ELR (cell line): ENCODE measurements at regions not wholly inside any gene's neighbourhood (a gene's known extent, or its start where the extent isn't known, plus 50 kb on each side); places are given as distances from the start of the nearest gene placed in this dataset.
"Not testable (repeated sequence)": the region's sequence is repeated elsewhere in the genome, so short reads cannot be mapped to it uniquely, and the experiment has no call there.

Experiments
- DNase-seq: peaks from one replicate; pipeline ENCODE4 v3.0.0-alpha.2; 2015; ENCODE audit warnings: low read depth

DNA sequence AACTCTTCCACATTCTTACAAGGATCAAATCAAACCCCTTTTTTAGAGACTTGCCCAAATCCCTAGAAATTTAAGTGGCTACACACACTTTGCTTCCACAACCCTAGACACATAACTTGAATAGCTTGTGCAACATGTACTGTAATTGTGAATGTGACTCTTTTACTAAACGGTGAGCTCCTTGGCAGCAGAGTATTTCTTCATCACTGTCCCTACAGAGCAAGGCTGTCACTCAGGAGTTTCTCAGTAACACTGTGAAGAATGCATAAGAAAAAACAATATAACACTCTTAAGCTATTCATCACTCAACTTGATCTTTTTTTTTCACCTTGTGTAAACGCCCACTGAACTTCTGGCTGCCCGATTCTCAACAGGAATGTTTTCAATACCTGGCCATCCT, 53.8 kb upstream of the ADAMTS18 start:
- no peak for DNase-seq

DNA sequence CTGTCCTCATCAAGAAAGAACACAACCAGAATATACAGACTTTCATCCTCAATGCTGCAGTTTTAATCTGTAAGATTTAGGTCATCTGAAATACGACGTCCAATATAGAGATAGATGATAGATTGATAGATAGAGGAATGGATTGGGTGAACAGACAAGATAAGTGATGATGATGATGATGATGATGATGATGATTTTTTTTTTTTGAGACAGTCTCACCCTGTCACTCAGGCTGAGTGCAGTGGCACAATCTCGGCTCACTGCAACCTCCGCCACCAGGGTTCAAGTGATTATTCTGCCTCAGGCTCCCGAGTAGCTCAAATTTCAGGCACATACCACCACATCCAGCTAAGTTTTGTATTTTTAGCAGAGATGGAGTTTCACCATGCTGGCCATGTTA, 56.3 kb upstream of the ADAMTS18 start:
- no peak for DNase-seq

DNA sequence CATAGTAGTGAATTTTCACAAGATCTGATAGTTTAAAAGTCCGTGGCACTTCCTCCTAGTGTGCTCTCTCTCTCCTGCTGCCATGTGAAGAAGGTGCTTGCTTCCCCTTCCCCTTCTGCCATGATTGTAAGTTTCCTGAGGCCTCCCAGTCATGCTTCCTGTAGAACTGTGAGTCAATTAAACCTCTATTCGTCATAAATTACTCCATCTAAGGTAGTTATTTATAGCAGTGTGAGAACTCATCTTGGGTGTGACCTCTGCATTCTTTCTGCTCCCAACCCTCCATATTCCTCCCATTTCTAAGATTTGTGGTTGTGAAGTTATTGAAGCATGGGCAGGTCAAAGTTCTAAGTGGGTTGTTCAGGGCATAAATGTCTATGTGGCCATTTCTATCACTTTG, 62.1 kb upstream of the ADAMTS18 start:
- no peak for DNase-seq

DNA sequence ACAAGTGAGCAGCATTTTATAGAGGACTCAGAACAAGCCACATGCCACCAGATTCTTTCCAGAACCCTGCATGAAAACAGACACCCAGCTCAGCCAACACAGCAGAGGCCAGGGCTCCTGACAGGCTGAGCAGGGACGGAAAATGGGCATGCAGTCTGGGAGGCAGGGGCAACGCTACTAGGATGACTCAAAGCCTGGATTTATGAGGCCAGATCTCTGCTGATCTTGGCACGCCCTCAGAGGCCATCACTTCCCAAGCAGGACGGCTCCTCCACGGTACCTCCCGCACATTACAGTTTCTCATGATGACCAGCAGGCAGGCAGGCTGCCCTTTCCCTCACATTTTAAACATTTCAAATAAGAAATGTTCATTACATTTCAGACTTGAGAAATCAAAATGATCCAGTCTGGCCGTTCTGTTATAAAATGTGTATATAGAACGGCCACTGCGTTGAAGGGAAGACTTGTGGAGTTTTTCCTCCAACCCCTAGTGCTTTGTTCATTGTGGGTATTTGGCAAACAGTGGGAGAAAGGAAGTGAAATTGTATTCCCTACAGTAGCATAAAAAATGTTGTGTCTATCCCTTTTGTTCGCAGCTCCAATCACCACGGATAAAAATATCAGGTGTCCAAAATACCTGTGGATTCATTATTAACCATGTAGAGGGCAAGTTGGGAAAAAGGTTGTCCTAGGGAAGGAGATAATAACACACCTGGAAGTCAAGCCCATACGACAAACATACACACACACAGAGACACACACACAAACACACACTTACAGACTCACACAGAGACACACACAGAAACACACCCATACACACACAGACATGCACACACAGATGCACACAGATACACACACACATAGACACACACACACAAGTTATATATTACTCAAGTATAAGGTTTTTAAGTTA, 64.8 kb upstream of the ADAMTS18 start:
- DNase-seq, result no peak

DNA sequence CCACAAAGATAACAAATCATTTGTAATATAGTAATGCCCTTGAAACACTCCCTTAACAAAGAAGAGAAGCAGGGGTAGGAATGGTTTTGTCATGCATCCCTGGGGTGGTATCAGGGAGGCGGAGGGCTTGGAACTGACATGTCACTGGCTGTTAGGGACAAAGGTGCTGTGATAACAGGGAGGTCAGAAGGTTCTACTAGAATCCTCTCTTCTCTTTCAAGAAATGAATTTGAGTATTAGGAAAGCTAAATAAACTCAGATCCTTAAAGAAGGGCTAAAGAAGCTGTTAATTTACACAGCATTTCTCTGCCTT, 65.4 kb upstream of the ADAMTS18 start:
- DNase-seq, result no peak

DNA sequence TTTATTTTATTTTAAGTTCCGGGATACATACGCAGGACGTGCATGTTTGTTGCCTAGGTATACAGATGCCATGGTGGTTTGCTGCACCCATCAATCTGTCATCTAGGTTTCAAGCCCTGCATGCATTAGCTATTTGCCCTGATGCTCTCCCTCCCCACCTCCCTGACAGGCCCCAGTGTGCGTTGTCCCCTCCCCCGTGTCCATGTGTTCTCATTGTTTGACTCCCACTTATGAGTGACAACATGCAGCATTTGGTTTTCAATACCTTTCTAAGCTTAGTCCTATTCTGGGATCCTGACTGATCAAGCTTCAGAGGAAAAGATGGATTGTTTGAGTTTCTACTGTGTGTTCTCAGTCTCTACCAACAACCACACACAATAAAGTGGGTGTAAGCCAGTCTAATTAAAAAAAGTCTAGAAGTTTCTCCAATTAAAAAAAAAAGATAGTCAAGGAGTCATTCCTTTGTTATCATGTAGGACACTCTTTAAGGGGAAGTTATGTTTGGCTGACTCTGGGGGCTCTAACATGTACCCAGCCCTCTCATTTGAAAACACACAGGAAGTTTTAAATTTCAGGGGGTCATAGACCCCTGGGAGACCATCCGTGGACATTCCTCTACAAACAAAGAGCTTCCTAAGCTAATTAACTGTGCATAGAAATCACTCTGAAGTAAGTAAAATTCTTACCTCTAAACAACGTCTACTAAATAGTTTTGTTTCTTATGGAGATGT, 66.3 kb upstream of the ADAMTS18 start:
- no peak for DNase-seq

DNA sequence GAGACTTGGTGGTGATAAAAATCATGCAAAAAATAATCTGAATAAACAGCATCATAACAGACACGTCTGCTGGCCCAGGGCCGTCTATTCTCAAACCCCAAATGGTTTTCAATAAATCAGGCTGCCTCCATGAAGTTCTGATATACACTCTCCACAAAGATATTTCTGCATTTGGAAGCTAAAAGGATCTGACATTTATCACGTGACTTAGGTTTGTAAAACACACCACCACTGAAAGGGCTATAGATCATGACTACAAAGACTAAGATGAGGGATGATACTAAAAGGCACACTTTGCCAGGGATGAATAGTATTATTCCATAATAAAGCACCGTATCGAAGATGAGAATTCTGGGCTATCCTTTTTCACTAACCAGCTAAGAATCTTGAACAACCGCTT, 67.6 kb upstream of the ADAMTS18 start:
- no peak for DNase-seq

DNA sequence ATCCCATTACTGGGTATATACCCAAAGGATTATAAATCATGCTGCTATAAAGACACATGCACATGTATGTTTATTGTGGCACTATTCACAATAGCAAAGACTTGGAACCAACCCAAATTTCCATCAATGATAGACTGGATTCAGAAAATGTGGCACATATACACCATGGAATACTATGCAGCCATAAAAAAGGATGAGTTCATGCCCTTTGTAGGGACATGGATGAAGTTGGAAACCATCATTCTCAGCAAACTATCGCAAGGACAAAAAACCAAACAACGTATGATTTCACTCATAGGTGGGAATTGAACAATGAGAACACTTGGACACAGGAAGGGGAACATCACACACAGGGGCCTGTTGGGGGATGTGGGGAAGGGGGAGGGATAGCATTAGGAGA, 71.7 kb upstream of the ADAMTS18 start:
- DNase-seq, result not testable (repeated sequence)

DNA sequence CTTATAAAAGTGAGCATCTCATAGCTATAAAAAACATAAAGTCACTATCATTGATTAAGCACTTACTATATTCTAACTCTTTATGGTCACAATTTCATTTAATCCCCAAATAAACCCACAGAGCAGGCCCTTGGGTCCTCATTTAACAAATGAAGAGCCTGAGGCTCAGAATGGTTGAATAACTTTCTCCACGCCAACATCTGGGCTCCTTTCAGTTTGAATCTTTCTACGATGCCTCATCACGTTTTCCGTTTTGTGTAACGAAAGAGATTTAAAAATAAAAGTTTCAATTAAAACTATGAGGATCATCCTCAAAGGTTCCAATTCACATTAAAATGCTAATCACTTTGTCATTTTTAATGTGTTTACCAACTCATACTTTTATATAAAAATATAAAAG, 74.2 kb upstream of the ADAMTS18 start:
- no peak for DNase-seq

DNA sequence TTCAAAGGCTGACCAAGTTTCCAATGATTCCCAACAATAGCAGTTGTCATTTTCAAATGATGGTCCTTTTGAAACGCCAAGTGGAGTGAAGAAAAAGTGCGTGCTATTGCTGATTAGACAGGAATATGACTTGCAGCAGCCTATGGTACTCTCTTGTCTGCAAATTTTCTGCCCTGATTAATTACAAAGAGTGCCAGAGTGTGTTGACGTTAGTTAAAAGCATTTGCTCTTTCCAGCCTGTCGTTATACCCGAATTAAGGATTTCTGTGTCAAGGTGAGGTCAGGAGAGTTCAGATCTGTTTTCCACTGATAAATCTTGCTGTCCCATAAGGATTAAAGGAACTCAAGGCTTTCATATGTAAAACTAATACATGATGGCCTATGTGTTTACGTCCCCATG, 75.0 kb upstream of the ADAMTS18 start:
- no peak for DNase-seq

DNA sequence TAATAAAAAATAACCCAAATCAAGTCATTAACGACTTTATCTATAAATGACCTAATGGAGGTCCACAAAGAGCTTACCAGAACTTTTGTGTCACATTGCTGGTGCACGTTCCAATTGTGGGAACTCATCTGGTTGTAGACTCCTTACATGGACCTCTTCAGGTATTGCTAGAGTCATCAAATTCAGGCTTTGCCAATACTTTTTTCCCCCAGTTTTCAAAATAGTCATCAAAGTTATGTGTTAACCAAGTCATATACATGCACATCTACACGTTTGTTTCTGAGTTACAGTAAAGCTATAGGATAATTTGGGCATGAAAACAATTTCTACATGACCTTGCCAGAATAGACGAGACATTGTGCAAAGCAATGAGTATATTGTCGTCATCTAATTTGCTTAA, 76.2 kb upstream of the ADAMTS18 start:
- DNase-seq, result no peak

DNA sequence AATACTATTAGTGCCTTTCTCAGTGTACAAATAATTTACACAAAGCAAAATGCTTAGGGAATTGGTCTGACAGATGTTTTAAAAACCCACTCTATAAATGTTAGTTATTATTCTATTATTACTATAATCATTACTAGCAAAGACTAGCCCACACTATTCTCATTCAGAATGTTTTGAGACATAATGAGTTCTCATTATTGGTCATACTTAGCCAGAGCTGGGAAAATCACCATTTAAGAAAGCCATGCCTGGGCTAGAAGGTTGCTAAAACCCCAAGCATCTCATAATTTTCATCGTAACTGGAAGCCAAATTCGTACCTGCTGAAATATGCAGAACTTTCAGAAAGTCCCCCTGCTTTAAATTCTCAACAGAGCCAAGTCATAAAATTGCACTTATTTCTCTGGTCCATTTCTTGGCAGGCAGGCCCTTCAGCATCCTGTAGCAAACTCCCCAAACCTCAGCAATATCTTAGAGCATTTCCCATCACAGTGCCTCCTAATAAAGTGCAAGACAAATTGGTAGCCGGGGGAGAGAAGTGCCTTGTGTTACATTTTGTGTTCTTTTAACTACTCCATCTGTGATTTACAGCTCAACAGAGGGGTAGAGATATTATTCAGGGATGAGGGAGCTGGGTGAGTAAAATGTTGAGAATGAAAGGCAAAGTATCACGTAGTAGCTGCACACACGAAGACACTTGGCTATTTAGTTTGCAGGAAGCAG, 79.8 kb upstream of the ADAMTS18 start:
- DNase-seq, result no peak

DNA sequence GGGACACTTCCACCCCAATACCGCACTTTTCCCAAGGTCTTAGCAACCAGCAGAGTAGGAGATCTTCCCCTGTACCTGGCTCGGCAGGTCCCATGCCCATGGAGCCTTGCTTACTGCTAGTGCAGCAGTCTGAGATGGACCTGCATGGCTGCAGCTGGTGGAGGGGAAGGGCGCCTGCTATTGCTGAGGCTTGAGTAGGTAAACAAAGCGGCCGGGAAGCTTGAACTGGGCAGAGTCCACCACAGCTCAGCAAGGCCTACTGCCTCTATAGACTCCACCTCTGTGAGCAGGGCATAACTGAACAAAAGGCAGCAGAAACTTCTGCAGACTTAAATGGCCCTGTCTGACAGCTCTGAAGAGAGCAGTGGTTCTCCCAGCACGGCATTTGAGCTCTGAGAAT, 90.4 kb upstream of the ADAMTS18 start:
- not testable (repeated sequence) for DNase-seq

DNA sequence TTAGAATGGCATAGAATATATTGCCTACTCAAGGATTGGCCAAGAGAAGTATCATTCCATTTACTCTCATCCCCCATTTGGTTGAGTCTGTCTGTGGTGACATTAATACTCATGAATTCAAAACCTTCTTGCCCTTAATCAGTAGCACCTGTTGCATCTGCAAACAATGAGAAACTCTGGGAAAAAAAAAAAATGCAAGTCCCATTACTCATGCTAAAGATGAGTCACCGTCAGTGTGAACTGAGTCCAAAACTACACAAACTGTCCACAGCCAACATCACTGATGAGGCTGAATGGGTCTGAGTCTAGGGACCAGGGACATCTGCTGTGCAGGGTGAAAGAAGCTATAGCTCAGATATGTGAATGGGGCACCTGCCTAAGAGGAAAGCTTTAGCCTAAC, 96.9 kb upstream of the ADAMTS18 start:
- peak; percentile 29 for DNase-seq

DNA sequence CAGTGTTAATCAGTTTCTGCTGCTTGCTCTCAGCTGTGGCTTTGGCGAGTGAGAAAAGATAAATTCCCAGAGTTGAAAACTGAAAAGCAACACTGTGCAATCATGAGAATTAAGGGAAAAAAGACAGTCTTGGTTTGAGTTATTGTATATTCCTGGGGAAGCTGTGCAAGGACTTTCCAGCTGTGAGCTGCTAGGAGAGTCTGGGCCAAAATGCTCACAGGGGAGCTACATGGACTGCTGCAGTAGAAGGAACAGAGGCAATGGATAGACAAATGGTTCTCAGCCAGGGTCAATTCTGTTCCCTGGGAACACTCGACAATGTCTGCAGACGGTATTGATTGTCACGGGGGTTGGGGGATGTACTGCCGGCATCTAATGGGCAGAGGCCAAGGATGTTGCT, 102.0 kb upstream of the ADAMTS18 start:
- DNase-seq, result no peak

DNA sequence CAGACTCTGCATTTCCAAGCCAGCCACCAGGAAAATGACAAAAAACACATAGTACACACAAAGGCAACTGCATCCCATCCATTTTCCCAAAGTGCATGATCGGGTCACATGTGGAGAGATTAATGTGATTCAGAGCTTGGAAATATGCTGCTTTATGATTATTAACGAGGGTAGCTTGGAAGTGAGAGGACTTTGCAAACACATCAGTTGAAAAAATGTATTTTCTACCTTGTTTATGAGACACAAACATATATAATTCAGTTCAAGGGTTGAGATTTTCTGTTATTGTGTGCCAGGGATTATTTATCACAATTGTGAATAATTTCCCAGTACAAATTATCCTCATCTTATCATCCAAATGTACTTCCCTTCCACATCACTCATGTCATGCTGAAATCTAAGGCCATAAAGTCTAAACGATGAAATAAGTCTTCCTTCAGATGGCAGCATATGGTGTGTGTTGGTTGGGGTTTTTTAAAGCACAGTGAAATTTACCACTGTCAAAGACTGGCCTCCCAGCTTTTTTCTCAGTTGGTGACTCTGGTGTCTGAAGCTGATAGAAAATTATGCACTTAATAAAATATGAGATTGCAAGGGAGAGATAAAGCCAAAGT, 104.7 kb upstream of the ADAMTS18 start:
- no peak for DNase-seq

DNA sequence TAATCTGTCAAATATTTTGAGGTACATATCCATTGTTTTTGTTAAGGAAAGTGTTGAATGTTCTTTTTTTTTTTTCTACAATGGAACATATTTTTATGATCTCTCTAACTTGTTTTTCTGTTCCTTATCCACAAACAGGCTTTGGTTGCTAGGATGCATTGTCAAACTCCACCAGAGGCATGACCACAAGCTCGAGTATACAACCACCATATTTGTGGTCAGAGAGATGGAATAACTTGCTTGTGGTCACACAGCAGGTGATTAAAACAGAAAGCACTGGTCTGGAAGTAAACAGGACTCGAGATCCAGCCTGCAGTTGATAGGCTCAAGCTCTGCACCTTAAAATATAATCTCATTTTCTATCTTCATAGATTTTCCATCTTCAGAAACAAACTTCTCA, 105.8 kb upstream of the ADAMTS18 start:
- DNase-seq, result peak; percentile 2

DNA sequence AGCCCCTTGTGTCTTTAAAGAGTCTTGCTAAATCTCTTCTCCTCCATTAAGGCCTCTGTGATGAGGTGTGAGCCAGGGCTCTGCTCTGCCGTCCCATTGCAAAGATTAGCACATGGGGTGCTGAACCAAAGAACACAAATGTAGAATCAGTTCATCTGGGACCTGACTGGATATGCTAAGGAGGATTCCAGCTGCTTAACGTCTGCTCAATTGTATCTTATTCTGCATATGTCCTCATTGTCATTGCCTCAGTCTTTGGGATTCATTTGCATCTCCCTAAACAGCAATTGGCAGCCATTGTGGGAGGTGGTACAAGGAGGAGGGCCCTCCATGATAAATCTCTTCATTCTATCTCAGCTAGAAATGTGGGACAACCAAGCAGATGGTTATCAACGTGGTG, 106.3 kb upstream of the ADAMTS18 start:
- DNase-seq, result no peak

DNA sequence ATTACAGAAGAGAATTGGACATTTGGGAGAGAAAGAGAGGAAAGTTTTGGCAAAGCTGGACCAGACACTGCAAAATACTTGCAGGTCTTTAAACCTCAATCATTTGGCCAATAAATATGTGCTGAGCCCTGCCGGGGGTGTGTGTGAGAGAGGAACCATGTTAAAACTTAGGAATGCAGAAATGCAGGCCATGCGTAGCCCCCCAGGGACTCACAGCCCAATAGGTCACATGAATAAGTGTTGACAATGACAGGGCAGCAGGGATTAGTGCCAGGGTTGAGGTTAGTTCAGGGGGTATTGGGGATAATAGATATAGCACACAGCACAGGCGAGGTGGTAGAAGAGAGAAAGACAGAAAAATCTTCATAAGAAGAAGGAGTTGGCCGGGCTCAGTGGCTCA, 113.3 kb upstream of the ADAMTS18 start:
- no peak for DNase-seq

DNA sequence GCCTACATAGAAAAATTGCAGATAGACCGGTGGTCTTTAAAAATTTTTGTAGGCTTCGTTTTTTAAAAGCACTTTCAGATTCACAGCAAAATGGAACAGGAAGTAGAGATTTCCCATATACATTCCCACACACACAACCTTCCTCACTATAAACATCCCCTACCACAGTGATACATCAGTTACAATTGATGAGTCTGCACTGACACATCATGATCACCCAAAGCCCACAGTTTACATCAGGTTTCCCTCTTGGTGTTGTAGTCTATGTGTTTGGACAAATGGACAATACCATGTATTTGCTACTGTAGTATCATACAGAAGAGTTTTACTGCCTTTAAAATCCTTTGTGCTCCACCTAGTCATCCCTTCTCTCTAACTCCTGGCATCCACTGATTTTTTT, 113.9 kb upstream of the ADAMTS18 start:
- DNase-seq, result peak; percentile 28

DNA sequence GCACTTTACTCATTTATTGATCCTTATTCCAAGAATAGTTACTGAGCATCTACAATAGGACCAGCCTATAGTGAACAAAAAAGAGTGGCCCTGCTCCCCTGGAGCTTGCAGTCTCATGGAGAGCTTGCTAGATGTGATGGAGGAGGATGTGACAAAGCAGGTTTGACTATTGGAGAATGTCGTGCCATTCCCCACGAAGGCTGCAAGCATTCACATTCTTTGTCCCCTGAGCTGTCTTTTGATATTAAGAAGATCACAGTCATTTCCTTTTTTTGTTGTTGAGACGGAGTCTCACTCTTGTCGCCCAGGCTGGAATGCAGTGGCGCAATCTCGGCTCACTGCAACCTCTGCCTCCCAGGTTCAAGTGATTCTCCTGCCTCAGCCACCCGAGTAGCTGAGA, 115.0 kb upstream of the ADAMTS18 start:
- DNase-seq, result peak; percentile 5

DNA sequence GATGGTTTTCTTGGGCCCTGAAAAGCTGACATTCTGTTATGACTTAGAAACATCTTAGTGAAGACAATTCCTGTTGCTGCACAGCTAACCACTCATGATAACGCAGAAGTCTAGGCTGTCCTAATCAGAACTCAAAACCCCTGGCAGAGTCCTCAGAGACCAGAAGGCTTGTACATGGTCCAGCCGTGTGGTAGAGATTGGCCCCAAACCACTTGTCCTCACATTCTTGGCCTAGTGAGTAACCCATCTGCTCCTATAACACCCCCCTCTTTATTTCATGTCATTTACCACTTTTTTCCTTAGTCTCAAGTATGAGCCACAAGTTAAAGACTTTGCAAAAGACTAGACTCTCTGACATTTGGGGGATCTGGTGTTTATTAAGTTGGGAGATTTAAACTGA, 116.5 kb upstream of the ADAMTS18 start:
- no peak for DNase-seq

DNA sequence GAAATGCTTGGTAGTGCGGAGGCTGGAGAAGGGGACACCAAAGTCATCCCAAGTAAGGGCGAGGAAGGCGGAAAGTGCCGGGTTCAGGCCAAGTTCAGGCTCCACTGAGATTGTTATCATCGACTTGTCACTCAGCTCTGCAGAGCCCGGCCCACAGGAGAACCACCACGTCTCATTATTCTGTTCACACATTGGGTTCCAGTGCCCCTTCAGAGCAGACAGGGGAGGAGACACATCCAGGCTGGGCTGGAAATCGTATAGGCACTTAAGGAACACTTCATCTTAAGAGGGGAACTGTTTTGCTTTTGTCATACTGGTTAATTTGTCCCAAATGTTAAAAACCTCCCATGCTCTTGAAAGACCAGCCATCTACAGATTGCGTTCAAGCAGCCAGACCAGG, 118.3 kb upstream of the ADAMTS18 start:
- DNase-seq, result no peak
